ENCODE measurements at regions not wholly inside any gene's neighbourhood (a gene's known extent, or its start where the extent isn't known, plus 50 kb on each side); places are given as distances from the start of the nearest gene placed in this dataset.

DNA sequence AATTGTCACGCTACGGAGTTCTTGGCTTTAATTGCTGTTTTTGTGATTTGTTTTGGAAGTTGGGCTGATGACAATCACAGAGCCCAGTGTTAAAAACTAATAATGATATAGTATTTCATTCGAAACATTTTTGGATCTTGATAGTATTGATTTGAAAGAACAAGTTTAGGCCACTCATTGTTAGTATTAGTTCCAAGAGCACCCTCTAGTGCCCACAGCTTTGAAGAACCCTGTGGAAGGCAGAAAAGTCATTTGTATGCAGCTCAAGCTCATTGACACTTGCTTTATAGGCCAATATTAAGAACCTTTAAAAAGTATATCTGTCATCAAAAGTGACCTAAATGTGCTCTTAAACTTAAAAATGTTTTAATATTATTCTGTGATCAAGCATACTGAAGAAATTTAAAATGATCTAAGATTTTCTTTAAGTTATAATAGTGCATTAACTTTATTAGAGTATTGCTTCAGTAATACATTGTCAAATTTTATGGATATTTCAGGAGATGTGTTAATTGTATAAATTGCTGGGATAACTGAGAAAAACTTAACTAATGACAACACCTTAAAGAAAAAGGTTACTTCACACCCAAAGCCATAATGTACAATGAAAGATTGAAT lies 191.0 kb downstream of the GRB14 start:
- intact Hi-C loops (cut with DNase I; ENCODE audit: low total_unique reads) = no loop called here
- Histone ChIP-seq H3K4me1 (no peaks in the 10 kb centered on the region), H3K27ac (no peak overlapping the region), H3K4me3 (no peak overlapping the region), H3K27me3 (replicated peaks in 1 of 7) (no peaks in the 10 kb centered on the region), H3K36me3 (no peaks in the 10 kb centered on the region), H3K9me3 (no peaks in the 10 kb centered on the region)
- TF ChIP-seq POLR2AphosphoS5 (IDR thresholded peaks at IDR 0.05) (no peak), POLR2A (IDR thresholded peaks at IDR 0.05) (no peak)
- TF ChIP-seq, protein P1, sequence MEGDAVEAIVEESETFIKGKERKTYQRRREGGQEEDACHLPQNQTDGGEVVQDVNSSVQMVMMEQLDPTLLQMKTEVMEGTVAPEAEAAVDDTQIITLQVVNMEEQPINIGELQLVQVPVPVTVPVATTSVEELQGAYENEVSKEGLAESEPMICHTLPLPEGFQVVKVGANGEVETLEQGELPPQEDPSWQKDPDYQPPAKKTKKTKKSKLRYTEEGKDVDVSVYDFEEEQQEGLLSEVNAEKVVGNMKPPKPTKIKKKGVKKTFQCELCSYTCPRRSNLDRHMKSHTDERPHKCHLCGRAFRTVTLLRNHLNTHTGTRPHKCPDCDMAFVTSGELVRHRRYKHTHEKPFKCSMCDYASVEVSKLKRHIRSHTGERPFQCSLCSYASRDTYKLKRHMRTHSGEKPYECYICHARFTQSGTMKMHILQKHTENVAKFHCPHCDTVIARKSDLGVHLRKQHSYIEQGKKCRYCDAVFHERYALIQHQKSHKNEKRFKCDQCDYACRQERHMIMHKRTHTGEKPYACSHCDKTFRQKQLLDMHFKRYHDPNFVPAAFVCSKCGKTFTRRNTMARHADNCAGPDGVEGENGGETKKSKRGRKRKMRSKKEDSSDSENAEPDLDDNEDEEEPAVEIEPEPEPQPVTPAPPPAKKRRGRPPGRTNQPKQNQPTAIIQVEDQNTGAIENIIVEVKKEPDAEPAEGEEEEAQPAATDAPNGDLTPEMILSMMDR (IDR thresholded peaks at IDR 0.05 in 8 of 11, conservative IDR thresholded peaks at IDR 0.05 in 3 of 11) = peak in 5 of 11 experiments; percentile 7 to 43 (median 27)
- whole genome bisulfite sequencing, 5 donors = 71 to 83% (median 79%) methylated on average over 3 of the region's 3 CpGs
- no peak for DNase-seq

GRCh38 chr2:164429354-164429753 lies 191.9 kb downstream of the GRB14 start:
- intact Hi-C loops (cut with DNase I; ENCODE audit: low total_unique reads) = no loop called here
- WGBS, 5 donors = 77 to 86% (median 83%) methylated on average over 2 of the region's 2 CpGs

DNA sequence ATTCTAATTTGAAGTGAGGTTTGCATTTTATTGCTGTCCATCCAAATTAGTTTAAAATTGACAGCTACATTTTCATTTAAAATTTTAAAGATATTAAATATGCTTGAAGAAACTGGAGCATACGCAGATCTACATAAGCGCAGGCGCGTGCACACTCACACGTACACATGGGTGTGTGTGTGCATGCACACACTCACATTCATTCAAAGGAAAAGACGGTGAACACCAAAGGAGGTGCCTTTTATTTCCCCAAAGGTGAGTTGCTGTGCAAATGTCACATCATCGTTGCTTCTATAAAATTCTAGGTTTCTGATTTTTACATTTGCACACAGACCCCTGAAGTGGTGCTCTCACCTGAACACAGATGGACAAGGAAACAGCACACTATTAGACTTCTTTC lies 194.2 kb downstream of the GRB14 start:
- Histone ChIP-seq H3K27ac (no peak overlapping the region), H3K4me1 (no peaks in the 10 kb centered on the region), H3K9me3 (no peaks in the 10 kb centered on the region), H3K27me3 (replicated peaks in 1 of 7) (no peaks in the 10 kb centered on the region), H3K4me3 (no peak overlapping the region), H3K36me3 (no peaks in the 10 kb centered on the region)
- DNase-seq = no peak
- TF ChIP-seq POLR2A (IDR thresholded peaks at IDR 0.05) (no peak), POLR2AphosphoS5 (IDR thresholded peaks at IDR 0.05) (no peak)
- TF ChIP-seq, protein P1 (IDR thresholded peaks at IDR 0.05 in 8 of 11, conservative IDR thresholded peaks at IDR 0.05 in 3 of 11) = no peak
- intact Hi-C loops (cut with DNase I; ENCODE audit: low total_unique reads) = no loop called here
- 93 to 98% (median 94%) methylated on average over 7 of the region's 7 CpGs for WGBS, 5 donors

More at GRCh38 chr2:164429354-164429753, 191.9 kb downstream of the GRB14 start:
- DNase-seq = no peak
- H3K4me3 ChIP-seq = no peak overlapping the region
- no peaks in the 10 kb centered on the region for H3K36me3 ChIP-seq
- TF ChIP-seq POLR2AphosphoS5 (IDR thresholded peaks at IDR 0.05) = no peak
- TF ChIP-seq, protein P1 (IDR thresholded peaks at IDR 0.05 in 8 of 11, conservative IDR thresholded peaks at IDR 0.05 in 3 of 11) = no peak
- no peak for TF ChIP-seq POLR2A (IDR thresholded peaks at IDR 0.05)
- H3K27ac ChIP-seq = no peak overlapping the region
- H3K27me3 ChIP-seq (replicated peaks in 1 of 7) = no peaks in the 10 kb centered on the region
- H3K9me3 ChIP-seq = no peaks in the 10 kb centered on the region
- no peaks in the 10 kb centered on the region for H3K4me1 ChIP-seq

- 91 to 97% (median 92%) methylated on average over 5 of the region's 5 CpGs for WGBS, 5 donors
- no peak overlapping the region for H3K27ac ChIP-seq
- H3K4me1 ChIP-seq = no peaks in the 10 kb centered on the region
- intact Hi-C loops (cut with DNase I; ENCODE audit: low total_unique reads) = no loop called here
- no peaks in the 10 kb centered on the region for H3K27me3 ChIP-seq (replicated peaks in 1 of 7)
- TF ChIP-seq, protein P1 (IDR thresholded peaks at IDR 0.05 in 8 of 11, conservative IDR thresholded peaks at IDR 0.05 in 3 of 11) = no peak
- TF ChIP-seq POLR2AphosphoS5 (IDR thresholded peaks at IDR 0.05) = no peak
- no peak for TF ChIP-seq POLR2A (IDR thresholded peaks at IDR 0.05)
- no peaks in the 10 kb centered on the region for H3K9me3 ChIP-seq
- H3K36me3 ChIP-seq = no peaks in the 10 kb centered on the region
- H3K4me3 ChIP-seq = no peak overlapping the region
- no peak for DNase-seq
Observed at GRCh38 chr2:164420787-164421186, 200.5 kb downstream of the GRB14 start.

Measured in spleen (tissue), 11 donors.